IMR-90 (cell line): ENCODE measurements at regions not wholly inside any gene's neighbourhood (a gene's known extent, or its start where the extent isn't known, plus 50 kb on each side); places are given as distances from the start of the nearest gene placed in this dataset.

ENCODE experiments used
- ATAC-seq: fragments of 200-7000 bp; cut with Tn5 transposase; 2 replicates; pipeline ENCODE4 v1.9.1; 2020; ENCODE audit warnings: low read depth, mild to moderate bottlenecking, moderate library complexity
- BruUV-seq: library from RNA; stranded (reverse); fragments of 400-500 nt; replicated peaks from 2 replicates; lab custom pipeline; 2021; lab: Mats Ljungman, UMichigan
- CTCF ChIA-PET: fragments of 300-600 bp; formaldehyde crosslinking; extraction: SDS; loops from one replicate; lab custom pipeline; 2021; ENCODE audit warnings: antibody characterized with exemption; lab: Yijun Ruan, JAX
- POLR2A ChIA-PET: fragments of 300-600 bp; sonication (Branson Sonifier 250); formaldehyde crosslinking; loops from one replicate; lab custom pipeline; 2022; ENCODE audit warnings: antibody characterized with exemption; ENCODE audit not compliant: unreplicated experiment; lab: Charles Lee
- DNase-seq: peaks from one replicate; pipeline ENCODE4 v3.0.0; 2013
- H2AFZ ChIP-seq: replicated peaks from 2 replicates; pipeline ENCODE3; 2013; ENCODE audit warnings: low read length, mild to moderate bottlenecking; ENCODE audit not compliant: poor library complexity
- H2AK5ac ChIP-seq: 2 replicates; pipeline ENCODE4 v1.6.1; 2013; ENCODE audit warnings: low read depth, low read length, inconsistent platforms
- H2AK9ac ChIP-seq: replicated peaks from 2 replicates; pipeline ENCODE3; 2013; ENCODE audit warnings: mild to moderate bottlenecking, low read depth, low read length, moderate library complexity; ENCODE audit not compliant: poor library complexity
- H2BK120ac ChIP-seq: 2 replicates; pipeline ENCODE4 v1.6.1; 2013; ENCODE audit warnings: low read depth, low read length, inconsistent platforms
- H2BK15ac ChIP-seq: 3 replicates; pipeline ENCODE4 v1.6.1; 2013; ENCODE audit warnings: low read depth, low read length, inconsistent platforms
- H2BK20ac ChIP-seq: 2 replicates; pipeline ENCODE4 v1.6.1; 2013; ENCODE audit warnings: low read depth, mild to moderate bottlenecking, inconsistent platforms, low read length, moderate library complexity
- H2BK5ac ChIP-seq: 2 replicates; pipeline ENCODE4 v1.6.1; 2013; ENCODE audit warnings: mild to moderate bottlenecking, low read depth, low read length, inconsistent platforms; ENCODE audit not compliant: poor library complexity, severe bottlenecking
- H3K14ac ChIP-seq: replicated peaks from 2 replicates; pipeline ENCODE4 v1.6.1; 2013; ENCODE audit warnings: low read depth, low read length, inconsistent platforms
- H3K18ac ChIP-seq: 2 replicates; pipeline ENCODE4 v1.6.1; 2013; ENCODE audit warnings: low read depth, low read length, control low read depth
- H3K23ac ChIP-seq: 2 replicates; pipeline ENCODE4 v1.6.1; 2013; ENCODE audit warnings: low read depth, low read length, inconsistent platforms
- H3K27ac ChIP-seq: 2 replicates; pipeline ENCODE4 v1.5.1; 2013; ENCODE audit warnings: mild to moderate bottlenecking, control low read depth, low read length; ENCODE audit not compliant: insufficient read depth
- H3K27me3 ChIP-seq: 2 replicates; pipeline ENCODE4 v1.6.1; 2013; ENCODE audit warnings: low read length; ENCODE audit not compliant: control insufficient read depth, insufficient read depth
- H3K36me3 ChIP-seq: 2 replicates; pipeline ENCODE4 v1.6.1; 2013; ENCODE audit warnings: low read length, mixed read lengths; ENCODE audit not compliant: control insufficient read depth, insufficient read depth
- H3K4ac ChIP-seq: 2 replicates; pipeline ENCODE4 v1.6.1; 2013; ENCODE audit warnings: low read depth, low read length, inconsistent platforms
- H3K4me1 ChIP-seq: 2 replicates; pipeline ENCODE4 v1.6.1; 2013; ENCODE audit warnings: low read length, mixed read lengths; ENCODE audit not compliant: control insufficient read depth, insufficient read depth
- H3K4me2 ChIP-seq: 2 replicates; pipeline ENCODE4 v1.6.1; 2013; ENCODE audit warnings: low read depth, mild to moderate bottlenecking, control low read depth, low read length, moderate library complexity
- H3K4me3 ChIP-seq: 2 replicates; pipeline ENCODE4 v1.5.1; 2013; ENCODE audit warnings: low read depth, mild to moderate bottlenecking, control low read depth, low read length, moderate library complexity; ENCODE audit not compliant: insufficient read depth
- H3K56ac ChIP-seq: 2 replicates; pipeline ENCODE4 v1.6.1; 2013; ENCODE audit warnings: low read length, inconsistent platforms; ENCODE audit not compliant: insufficient read depth; ENCODE audit errors: extremely low read depth
- H3K79me1 ChIP-seq, 2 experiments: 2 replicates each; pipeline ENCODE4 v1.6.1; 2013; ENCODE audit warnings: low read length in 2 of 2, inconsistent platforms in 1 of 2, low read depth in 1 of 2
- H3K9ac ChIP-seq: 2 replicates; pipeline ENCODE4 v1.6.1; 2013; ENCODE audit warnings: low read depth, low read length, control low read depth
- H3K9me1 ChIP-seq: 2 replicates; pipeline ENCODE4 v1.6.1; 2013; ENCODE audit warnings: low read length, inconsistent platforms; ENCODE audit not compliant: insufficient read depth
- H3K9me3 ChIP-seq: 2 replicates; pipeline ENCODE4 v1.6.1; 2013; ENCODE audit warnings: low read length; ENCODE audit not compliant: control insufficient read depth, insufficient read depth
- H4K20me1 ChIP-seq: 2 replicates; pipeline ENCODE4 v1.6.1; 2013; ENCODE audit warnings: low read length, inconsistent platforms; ENCODE audit not compliant: insufficient read depth
- H4K5ac ChIP-seq: 2 replicates; pipeline ENCODE4 v1.6.1; 2013; ENCODE audit warnings: mild to moderate bottlenecking, low read depth, low read length, control low read depth
- H4K8ac ChIP-seq, 2 experiments: 2 replicates each; pipeline ENCODE4 v1.6.1; 2013; ENCODE audit warnings: low read depth in 2 of 2, low read length in 2 of 2, control low read depth in 1 of 2, inconsistent platforms in 1 of 2
- H4K91ac ChIP-seq: 2 replicates; pipeline ENCODE4 v1.6.1; 2013; ENCODE audit warnings: low read depth, low read length, inconsistent platforms; ENCODE audit not compliant: insufficient read depth
- CHD1 ChIP-seq: IDR thresholded peaks from 2 replicates; pipeline ENCODE4 v1.6.1; 2012; ENCODE audit warnings: low read depth, low read length, improper control_type of control experiment
- FOS ChIP-seq: fragments of 150-350 bp; IDR thresholded peaks from 2 replicates; pipeline ENCODE4 v1.6.1; 2016; ENCODE audit warnings: low read depth, low read length
- MAFK ChIP-seq: IDR thresholded peaks from 2 replicates; pipeline ENCODE4 v1.6.1; 2012; ENCODE audit warnings: low read depth, low read length, improper control_type of control experiment
- MXI1 ChIP-seq: IDR thresholded peaks from 2 replicates; pipeline ENCODE4 v1.6.1; 2012; ENCODE audit warnings: low read depth, mild to moderate bottlenecking, low read length, moderate library complexity, borderline replicate concordance
- RCOR1 ChIP-seq: IDR thresholded peaks from 2 replicates; pipeline ENCODE4 v1.6.1; 2012; ENCODE audit warnings: mild to moderate bottlenecking, low read length, improper control_type of control experiment; ENCODE audit not compliant: insufficient replicate concordance
- dilution Hi-C: fragments of 300-500 bp; cut with HindIII; formaldehyde crosslinking; loops from one replicate; pipeline ENCODE4 v1.14.3; 2018; ENCODE audit warnings: low sequenced_read_pairs; ENCODE audit not compliant: unreplicated experiment
- in situ Hi-C: fragments of 300-500 bp; cut with MboI; formaldehyde crosslinking; loops from 3 replicates; pipeline ENCODE4 v1.14.3; 2019; ENCODE audit warnings: low sequenced_read_pairs, inconsistent platforms, mixed read lengths
- intact Hi-C: fragments of 100-400 bp; cut with micrococcal nuclease; formaldehyde crosslinking; loops from 2 replicates; pipeline ENCODE4 v1.10.0; 2022

GRCh38 chr5:91954136-91954535 lies 571.0 kb upstream of the ARRDC3 start:
- H2AK5ac ChIP-seq = no peak overlapping the region
- intact Hi-C loops = no loop called here
- H2AFZ ChIP-seq = no peak overlapping the region
- no peaks in the 10 kb centered on the region for H4K20me1 ChIP-seq
- H3K27me3 ChIP-seq = no peaks in the 10 kb centered on the region
- no peak overlapping the region for H2AK9ac ChIP-seq
- no peak overlapping the region for H3K18ac ChIP-seq
- no peaks in the 10 kb centered on the region for H3K9me3 ChIP-seq
- H4K8ac ChIP-seq = no peak overlapping the region
- no peak overlapping the region for H2BK15ac ChIP-seq
- H3K56ac ChIP-seq = no peak overlapping the region
- no peak overlapping the region for H4K91ac ChIP-seq
- TF ChIP-seq FOS = no peak
- TF ChIP-seq MAFK = no peak
- TF ChIP-seq CHD1 = no peak
- TF ChIP-seq MXI1 = no peak
- TF ChIP-seq RCOR1 = no peak
- ChIA-PET CTCF (no interaction called here), POLR2A (no interaction called here)
- no peak overlapping the region for H3K4me2 ChIP-seq
- H3K79me1 ChIP-seq = no peaks in the 10 kb centered on the region
- no peaks in the 10 kb centered on the region for H3K36me3 ChIP-seq
- no peak overlapping the region for H3K4me3 ChIP-seq
- H3K9ac ChIP-seq = no peak overlapping the region
- H4K5ac ChIP-seq = no peak overlapping the region
- ATAC-seq (no peak), DNase-seq (no peak)
- no peak overlapping the region for H2BK120ac ChIP-seq
- H3K14ac ChIP-seq = no peak overlapping the region
- no peak overlapping the region for H2BK5ac ChIP-seq
- H3K27ac ChIP-seq = no peak overlapping the region
- no peaks in the 10 kb centered on the region for H3K4me1 ChIP-seq
- no peaks in the 10 kb centered on the region for H3K9me1 ChIP-seq
- dilution Hi-C loops = no loop called here
- H3K4ac ChIP-seq = no peak overlapping the region
- H3K23ac ChIP-seq = no peak overlapping the region
- BruUV-seq = no TSS peak
- H2BK20ac ChIP-seq = no peak overlapping the region
- in situ Hi-C loops = no loop called here
